Daoy (cell line): ENCODE measurements at regions not wholly inside any gene's neighbourhood (a gene's known extent, or its start where the extent isn't known, plus 50 kb on each side); places are given as distances from the start of the nearest gene placed in this dataset.
A peak's percentile ranks its signal among the peaks of the same experiment; 100 is the strongest.

Source experiments
- DNase-seq: peaks from one replicate; pipeline ENCODE4 v3.0.0-alpha.2; 2015; ENCODE audit warnings: low read depth

DNA sequence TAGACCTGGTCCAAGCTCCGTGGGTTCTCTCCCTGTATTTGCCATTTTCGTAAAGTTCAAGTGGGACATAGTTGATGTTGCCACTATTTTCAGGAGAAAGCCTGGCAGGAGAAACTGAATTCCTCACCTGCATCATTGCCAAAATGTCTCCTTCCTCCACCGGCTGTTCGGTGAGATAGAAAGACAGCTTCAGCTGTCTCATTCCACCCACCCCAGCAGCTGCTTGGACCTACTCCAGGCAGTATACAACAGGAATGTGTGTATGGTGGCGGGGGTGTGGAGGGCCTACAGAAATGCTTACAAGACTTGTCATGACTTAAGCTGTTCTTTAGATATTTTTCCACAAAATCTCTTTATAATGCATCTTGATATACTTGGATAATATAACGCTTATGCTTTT, 132.7 kb upstream of the RAP2B start:
- peak; percentile 11 for DNase-seq

DNA sequence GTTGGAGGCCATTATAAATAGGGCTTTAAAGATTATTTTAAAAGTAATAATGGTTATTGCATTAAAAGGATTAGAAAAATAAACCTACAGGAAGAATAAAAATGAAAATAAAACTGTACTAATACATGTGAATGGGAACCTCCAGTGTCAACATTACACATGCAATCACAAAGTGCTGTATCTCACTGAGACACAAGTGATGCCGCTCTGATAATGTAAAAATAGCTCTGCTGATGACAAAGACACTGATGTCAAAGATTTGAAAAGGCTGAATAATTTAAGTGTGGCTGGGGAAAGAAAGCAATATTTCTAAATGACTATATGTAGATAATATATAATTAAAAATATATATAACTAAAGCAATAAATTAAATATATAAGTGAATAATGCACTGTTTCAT, 129.1 kb upstream of the RAP2B start:
- DNase-seq: no peak

DNA sequence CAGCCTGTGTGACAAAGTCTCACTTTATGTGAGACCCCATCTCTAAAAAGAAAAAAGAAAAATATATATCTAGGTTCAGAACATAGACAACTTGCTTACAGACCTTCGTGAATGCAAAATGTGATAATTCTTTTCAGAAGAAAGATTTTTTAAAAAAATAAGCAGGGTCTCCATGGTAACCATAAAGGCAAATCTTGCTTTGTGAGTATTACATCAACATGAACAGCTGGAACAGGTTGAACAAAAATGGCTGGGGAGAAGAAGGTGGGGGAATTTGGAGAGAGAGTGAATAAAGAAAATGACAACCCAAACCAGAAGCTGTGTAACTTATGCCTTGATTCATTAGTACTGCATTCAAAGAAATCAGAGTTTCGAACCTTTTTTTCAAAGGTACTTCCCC, 125.2 kb upstream of the RAP2B start:
- no peak for DNase-seq

DNA sequence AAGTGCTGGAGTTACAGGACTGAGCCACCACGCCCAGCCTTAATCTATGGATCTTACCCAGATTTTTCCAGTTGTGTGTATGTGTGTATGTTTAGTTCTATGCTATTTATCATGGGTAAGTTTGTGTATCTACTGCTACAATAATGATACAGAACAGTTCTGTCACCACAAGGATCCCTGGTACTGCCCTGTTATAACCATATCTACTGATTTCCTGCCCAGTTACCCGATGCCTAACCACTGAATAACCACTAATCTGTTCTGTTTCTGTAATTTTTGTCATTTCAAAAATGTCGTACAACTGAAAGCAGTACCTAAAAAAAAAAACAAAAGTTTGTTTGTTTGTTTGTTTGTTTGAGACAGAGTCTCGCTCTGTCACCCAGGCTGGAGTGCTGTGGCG, 123.7 kb upstream of the RAP2B start:
- no peak for DNase-seq

DNA sequence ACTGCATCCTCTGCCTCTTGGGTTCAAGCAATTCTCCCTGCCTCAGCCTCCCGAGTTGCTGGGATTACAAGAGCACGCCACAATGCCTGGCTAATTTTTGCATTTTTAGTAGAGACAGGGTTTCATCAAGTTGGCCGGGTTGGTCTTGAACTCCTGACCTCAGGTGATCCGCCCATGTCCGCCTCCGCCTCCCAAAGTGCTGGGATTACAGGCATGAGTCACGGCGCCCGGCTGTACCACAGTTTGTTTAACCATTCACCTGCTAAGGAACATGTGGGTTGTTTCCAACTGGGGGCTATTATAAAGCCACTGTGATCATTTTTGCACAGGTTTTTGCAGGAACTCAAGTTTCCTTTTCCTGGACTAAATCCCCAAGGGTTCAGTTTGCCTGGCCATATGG, 123.2 kb upstream of the RAP2B start:
- peak; percentile 74 for DNase-seq

DNA sequence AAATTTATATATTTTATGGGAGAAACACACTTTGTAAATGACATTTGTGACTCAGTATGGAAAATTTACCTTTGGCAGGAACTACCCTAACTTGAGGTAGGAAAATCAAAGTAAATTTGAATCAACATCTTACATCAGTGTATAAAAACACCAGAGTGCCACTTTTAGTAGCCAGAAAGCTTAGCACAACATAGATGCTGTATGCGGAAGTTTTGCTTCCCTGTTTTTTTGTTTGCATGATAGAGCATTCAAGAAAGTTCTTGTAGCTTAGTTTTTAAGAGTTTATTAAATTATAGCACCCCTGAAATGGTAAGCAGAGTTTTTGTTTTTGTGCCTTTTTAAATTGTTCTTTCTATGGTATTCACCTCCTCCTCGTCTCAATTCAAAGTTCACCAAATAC, 120.8 kb upstream of the RAP2B start:
- no peak for DNase-seq

DNA sequence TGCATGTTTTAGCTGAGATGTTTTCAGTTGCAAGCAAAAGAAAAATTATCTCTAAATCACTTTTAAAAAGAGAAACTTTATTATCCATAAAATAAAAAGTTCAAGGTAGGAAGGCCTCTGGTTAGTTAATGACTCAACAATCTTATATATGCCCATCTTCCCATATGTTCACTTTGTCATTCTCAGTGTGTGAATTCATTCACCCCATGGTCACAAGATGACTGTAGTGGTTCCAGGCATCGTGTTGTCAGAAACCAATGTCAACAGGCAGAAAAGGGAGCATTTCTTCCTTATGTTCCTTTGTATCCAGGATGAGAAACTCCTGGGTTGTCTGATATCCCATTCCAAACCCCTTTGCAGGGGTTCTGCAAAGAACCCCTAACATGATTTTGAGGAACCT, 119.9 kb upstream of the RAP2B start:
- DNase-seq: no peak

DNA sequence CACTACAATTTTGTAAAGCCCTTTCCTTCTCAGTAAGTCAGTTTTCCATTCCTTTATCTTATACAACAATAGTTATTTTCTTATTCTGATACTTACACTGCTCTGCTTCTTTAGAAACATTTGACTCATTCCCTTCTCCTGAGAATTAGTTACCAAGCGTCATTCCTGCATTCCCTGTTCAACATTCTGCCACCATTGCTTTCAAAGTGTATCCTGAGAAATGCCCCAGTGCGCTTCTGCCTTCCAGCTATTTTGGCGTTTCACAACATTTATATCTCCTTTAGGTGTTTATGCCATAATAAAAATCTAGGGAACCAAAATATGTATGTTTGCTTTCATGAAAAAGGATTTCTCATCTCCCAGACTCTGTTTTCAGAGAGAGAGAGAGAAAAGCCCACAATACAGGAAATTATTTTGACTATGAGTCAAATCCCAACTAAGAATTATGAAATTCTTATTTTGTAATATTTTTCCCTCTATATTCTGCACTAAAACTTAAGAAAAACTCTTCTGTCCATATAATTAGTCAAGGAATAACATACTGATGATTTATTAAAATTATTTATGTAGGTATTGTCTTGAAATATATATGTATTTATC, 118.2 kb upstream of the RAP2B start:
- DNase-seq: no peak

DNA sequence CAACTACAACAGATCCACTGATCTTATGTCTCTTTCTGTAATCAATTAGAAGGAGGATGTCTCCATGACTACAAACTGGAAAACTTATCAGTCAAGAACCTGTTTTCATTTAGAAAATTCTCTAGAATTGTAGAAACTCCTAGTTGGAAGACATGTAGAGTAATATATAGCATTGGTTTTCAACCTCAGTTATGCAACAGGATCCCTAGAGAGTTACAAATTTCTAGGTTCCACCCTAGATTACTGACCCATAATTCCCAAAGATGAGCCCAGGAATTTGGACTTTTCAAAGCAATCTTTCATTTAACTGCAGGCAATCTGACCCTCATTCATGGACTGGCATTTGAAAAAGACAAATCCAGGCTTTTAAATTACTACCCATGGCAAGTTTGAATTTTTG, 116.9 kb upstream of the RAP2B start:
- DNase-seq: no peak

DNA sequence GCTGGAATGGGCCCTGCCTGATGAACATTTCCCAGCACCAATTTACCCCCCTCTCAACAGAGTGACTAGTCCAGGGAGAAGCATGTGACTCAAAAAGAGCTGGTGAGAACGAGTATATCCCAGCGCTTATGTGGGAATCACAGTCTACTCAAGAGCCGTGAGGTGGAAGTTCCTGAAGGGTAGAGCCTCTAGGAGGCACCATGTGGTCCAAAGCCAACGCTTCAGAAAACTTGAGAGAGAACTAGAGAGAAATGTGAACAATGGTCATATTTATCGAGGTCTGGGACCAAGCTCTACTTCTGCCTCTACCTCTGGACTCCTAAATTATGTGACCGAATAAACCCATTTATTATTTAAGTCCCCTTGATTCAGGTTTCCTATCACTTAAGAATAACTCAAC, 111.0 kb upstream of the RAP2B start:
- DNase-seq: no peak

DNA sequence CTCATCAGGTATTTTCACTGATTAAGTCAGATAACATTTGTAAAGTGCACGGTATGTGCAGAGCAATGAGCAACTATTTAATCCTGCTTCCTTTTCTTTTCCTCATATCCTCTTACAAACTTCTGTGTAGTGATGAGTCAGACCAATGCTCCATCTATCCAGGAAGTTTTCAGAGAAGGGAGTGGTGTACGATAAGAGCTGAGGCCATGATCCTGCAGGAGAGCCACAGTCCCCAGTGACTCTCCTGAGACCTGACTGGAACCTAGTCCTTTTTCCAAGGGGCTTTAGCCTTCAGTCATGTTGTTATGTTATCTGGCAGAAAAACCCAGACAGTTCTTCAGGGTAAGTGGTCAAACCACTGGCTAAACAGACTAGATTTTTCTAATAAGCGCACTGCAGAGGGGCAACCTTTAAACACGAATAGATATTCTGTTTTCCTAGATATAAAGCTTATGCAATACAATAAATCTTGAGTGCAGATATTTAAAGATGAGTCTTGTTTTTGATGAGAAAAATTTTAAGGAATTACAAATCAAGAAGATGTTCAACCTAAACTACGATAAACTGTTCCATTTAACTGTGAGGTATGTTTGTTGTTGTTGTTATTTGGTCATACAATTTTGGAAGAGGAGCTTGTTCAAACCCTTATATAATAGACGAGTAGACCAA, 110.5 kb upstream of the RAP2B start:
- peak; percentile 81 for DNase-seq

DNA sequence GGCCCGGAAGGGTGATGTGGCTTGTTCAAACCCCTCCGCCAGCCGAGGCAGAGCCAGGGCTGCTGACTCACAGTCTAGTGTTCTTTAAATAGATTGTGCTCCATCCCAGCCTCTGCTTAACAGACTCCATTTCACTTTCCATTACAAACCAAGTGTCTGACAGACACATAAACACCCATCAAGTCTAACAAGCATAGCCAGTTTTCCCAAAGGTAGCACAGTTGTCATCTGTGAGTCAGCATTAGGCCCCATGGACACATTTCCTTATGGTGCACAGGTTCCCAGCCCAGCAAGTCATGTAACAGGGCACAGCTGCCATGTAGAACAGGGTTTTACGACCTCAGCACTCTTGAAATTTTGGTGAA, 109.9 kb upstream of the RAP2B start:
- DNase-seq: peak; percentile 91

DNA sequence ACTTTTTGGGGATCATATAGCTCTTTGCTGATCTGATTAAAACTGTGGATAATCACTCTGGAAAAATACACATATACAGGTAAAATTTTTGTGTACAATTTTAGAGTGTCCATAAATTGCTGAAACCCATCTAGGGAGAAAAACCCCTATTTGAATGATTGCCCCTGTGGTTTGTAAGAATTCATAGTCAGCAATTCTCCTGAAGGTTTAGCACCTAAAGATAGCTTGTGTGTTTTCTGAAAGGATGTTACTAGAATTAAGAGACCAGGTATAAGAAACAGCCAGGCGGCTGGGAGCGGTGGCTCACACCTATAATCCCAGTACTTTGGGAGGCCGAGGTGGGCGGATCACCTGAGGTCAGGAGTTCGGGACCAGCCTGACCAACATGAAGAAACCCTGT, 106.8 kb upstream of the RAP2B start:
- DNase-seq: no peak

DNA sequence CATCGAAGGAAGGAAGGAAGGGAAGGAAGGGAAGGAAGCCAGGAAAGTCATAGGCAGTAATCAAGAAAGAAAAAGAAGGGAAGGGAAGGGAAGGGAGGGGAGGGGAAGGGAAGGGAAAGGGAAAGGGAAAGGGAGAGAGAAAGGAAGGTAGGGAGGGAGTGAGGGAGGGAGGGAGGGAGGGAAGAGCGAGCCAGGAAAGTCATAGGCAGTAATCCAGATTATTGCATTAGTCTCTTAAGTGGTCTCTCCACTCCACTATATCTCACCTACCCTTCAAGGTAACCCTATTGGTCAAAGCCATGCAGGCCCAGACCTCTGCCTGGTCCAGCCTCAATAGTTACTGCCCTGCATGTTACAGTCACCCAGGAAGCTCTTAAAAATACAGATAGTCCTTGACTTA, 106.2 kb upstream of the RAP2B start:
- DNase-seq: no peak

DNA sequence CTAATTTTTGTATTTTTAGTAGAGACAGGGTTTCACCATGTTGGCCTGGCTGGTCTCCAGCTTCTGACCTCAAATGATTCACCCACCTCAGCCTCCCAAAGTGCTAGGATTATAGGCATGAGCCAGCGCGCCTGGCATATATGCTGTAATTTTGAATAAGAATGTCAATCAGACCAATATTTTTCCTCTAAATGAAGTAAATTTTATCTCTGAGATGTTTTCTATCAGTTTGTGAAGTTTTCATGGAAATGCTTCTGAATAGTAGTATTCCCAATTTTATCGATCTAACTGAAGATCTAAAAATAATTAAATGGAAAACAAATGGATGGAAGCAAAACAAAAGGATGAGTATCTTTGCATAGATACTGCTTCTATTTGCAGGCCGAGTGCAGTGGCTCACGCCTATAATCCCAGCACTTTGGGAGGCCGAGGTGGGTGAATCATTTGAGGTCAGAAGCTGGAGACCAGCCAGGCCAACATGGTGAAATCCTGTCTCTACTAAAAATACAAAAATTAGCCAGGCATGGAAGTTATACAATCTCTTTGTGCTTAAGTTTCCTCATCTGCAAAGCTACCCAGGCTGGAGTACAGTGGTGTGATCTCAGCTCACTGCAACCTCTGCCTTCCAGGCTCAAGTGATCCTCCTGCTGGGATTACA, 103.9 kb upstream of the RAP2B start:
- peak; percentile 69 for DNase-seq

DNA sequence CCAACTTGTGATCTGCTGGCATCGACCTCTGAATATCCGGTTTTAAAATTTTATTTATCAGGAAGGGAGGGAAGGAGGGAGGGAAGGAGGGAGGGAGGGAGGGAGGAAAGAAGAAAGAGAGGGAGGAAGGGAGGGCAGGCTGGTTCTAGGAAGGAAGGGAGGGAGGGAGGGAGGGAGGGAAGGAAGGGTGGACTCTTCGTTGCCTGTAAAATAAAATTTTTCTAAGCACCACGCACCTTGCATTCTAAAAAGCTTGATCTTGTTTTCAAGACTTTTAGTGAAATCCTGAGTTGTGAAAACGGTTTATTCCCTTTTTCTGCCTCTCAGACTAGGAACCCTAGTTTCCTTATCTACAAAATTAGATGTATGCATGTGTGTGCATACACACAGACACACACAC, 101.7 kb upstream of the RAP2B start:
- no peak for DNase-seq

DNA sequence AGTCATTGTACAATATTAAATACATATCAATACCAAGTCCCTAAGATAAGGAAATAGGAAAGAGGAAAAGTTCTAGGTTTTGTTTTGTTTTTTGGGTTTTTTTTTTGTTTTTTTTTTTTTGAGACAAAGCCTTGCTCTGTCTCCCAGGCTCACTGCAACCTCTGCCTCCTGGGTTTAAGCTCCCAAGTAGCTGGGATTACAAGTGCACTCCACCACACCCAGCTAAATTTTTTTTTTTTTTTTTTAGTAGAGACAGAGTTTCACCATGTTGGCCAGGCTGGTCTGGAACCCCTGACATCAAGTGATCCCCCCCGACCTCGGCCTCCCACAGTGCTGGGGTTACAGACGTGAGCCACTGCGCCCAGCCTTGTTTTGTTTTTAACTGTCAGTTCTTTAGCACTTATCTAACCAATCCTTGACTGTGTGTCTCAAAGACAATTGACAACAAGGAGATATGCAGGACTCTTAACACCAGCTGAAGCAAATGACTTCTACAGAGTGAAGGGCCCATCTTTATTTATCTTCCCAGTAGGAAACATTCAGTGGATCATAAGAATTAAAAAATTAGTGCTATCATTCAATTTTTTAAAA, 100.0 kb upstream of the RAP2B start:
- DNase-seq: no peak

DNA sequence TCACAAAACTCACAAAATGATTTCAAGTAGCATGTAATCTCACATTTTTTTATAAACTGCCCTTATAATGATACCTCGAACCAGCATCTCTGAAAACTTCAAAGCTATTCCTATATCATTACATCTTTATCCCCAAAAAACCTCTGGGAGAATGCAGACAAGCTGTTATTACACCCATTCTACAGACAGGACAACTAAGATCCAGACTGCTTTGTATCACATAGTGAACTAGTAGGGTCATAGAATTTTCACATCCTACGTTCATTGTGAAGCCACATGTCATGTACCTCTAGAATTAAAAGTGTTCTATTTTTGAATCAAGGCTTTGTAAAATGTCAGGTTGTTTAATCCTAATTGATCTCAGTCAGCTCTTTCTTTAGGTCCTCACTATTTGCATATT, 98.7 kb upstream of the RAP2B start:
- no peak for DNase-seq

DNA sequence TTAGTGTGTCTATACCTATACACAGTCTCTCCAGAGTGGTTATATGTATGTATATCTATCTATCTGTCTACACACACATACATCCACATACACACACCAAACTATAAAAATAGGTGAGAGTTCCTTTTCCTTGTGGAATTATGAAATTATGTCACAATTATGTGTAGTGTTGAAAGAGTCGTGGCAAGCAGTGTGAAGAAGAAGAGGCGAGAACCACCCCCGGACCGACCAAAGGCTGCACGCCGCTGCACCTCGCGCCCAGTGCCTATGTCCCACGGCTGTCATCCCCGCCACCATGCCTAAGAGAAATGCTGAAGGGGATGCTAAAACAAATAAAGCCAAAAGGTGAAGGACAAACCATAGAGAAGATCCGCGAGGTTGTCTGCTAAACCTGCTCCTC, 95.0 kb upstream of the RAP2B start:
- no peak for DNase-seq

DNA sequence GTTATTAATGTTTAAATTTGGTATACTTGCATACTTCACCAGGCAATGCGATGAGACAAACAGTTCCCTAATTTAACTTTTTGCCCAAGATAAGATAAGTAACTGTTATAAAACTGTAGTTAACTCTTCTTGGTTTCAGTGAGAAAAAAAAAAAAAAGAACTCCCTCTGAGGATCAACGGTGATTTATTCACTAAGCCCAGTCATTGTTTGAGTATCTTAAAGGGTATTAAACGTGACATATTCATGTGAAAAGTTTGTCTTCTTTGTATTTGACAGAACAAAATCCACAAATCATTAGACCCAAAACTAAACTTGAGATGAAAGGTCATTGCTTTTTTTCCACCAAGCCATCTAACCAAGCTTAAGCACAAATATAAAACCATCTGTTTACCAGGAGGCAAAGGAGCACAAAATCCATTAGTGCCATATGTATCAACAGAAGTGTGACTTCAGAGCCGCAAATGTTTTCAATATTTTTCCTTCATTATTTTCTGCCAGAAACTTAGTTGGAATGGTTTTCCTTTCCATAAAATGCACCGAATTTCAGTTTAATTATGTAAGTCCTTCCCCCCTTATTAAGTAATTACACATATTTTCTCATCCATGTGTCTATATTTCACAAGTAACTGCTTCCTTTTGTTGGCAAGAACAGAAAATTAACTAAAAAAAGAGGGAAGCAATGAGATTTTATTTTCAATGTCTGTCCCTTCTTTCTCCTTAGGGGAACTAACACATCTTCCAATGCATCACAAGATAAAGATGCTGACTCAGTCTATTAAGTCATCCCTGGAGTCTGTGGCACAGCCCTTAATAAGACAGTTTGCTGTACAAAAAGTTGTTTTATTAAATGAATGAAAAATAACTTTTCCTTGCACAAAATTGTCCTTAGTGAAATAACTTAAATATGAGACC, 92.2 kb upstream of the RAP2B start:
- DNase-seq: peak; percentile 41

DNA sequence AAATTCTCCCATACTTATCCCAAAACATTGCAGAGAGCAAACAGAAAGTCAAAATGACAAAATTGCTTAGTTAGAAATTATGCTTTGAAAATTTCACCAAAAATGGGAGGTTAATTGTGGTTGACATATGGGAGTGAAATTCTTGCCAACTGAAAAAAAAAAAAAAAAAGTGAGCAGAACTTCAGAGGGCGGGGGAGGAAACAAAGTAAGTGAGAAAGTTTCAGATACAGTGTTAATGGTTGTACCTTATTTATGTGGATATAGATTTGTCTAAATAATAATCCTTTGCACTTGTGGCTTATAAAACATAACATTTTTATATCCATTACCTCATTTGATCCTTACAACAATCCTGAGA, 91.5 kb upstream of the RAP2B start:
- DNase-seq: peak; percentile 9

DNA sequence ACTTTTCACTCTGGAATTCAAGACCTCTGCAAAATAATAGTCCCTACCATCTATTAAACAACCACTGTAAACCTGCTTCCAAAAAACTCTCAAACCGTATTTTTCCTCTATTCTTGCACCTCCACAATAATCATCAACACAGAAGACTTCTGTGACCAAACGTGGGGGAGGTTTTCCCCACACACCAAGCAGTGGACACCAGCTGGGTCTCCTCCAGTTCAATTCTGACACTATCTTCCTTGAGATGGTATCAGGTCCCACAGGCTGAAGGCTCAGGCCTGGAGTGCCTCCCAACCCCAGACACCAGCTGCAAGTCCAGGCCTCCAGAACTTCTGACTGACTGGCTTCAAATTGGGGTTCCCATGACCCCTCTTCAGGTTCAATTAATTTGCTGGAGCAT, 89.6 kb upstream of the RAP2B start:
- no peak for DNase-seq
